HepG2 (cell line): ENCODE measurements at regions not wholly inside any gene's neighbourhood (a gene's known extent, or its start where the extent isn't known, plus 50 kb on each side); places are given as distances from the start of the nearest gene placed in this dataset.

ENCODE experiments used
- CTCF ChIP-seq: sonication (generic); formaldehyde crosslinking; IDR thresholded peaks from 2 replicates; pipeline ENCODE4 v1.5.0; 2020; ENCODE audit warnings: mild to moderate bottlenecking, missing genetic modification reagents, moderate library complexity
- REPIN1 ChIP-seq: sonication (generic); formaldehyde crosslinking; IDR thresholded peaks from 2 replicates; pipeline ENCODE4 v1.8.0; 2022; ENCODE audit warnings: missing genetic modification reagents, low read depth, mild to moderate bottlenecking, borderline replicate concordance

GRCh38 chr22:11627798-11628650 lies 3900.0 kb upstream of the OR11H1 start:
- no peak for TF ChIP-seq REPIN1 (CRISPR knock-in tag)
- TF ChIP-seq CTCF (CRISPR knock-in tag): no peak
